GM23338 (cell line): ENCODE measurements at regions not wholly inside any gene's neighbourhood (a gene's known extent, or its start where the extent isn't known, plus 50 kb on each side); places are given as distances from the start of the nearest gene placed in this dataset.

Experiments used
- CREB1 ChIP-seq: fragments of 250-450 bp; sonication (Bioruptor Pico); IDR thresholded peaks from 2 replicates; pipeline ENCODE4 v1.5.0; 2020; ENCODE audit warnings: low read depth, mild to moderate bottlenecking, moderate library complexity
- CTCF ChIP-seq, 2 experiments: fragments of 200-600 bp in 1 of 2; sonication (generic) in 1 of 2; conservative IDR thresholded peaks; 2 replicates each; pipeline versions ENCODE4 v1.5.1 to v1.6.1; 2016 to 2017; ENCODE audit warnings: antibody characterized with exemption in 2 of 2, low read depth in 2 of 2, mild to moderate bottlenecking in 2 of 2, moderate library complexity in 1 of 2
- ETS1 ChIP-seq: IDR thresholded peaks from 2 replicates; pipeline ENCODE4 v1.6.1; 2016; ENCODE audit warnings: antibody characterized with exemption
- EZH2 ChIP-seq: fragments of 200-600 bp; sonication (generic); IDR thresholded peaks from one replicate; pipeline ENCODE4 v1.8.0; 2017; ENCODE audit warnings: antibody characterized with exemption, mild to moderate bottlenecking, low read depth; ENCODE audit not compliant: unreplicated experiment
- EZH2phosphoT487 ChIP-seq: fragments of 200-600 bp; sonication (generic); IDR thresholded peaks from one replicate; pipeline ENCODE4 v1.8.1; 2018; ENCODE audit warnings: antibody characterized with exemption; ENCODE audit not compliant: unreplicated experiment
- JUNB ChIP-seq: IDR thresholded peaks from one replicate; pipeline ENCODE4 v1.6.1; 2016; ENCODE audit warnings: antibody characterized with exemption; ENCODE audit not compliant: unreplicated experiment
- NANOG ChIP-seq: IDR thresholded peaks from 2 replicates; pipeline ENCODE4 v1.6.1; 2016; ENCODE audit warnings: antibody characterized with exemption, borderline replicate concordance
- POLR2AphosphoS5 ChIP-seq: IDR thresholded peaks from 2 replicates; pipeline ENCODE4 v1.6.1; 2016; ENCODE audit warnings: antibody characterized with exemption, low read depth
- REST ChIP-seq: IDR thresholded peaks from one replicate; pipeline ENCODE4 v1.6.1; 2018; ENCODE audit warnings: antibody characterized with exemption; ENCODE audit not compliant: unreplicated experiment
- STAT1 ChIP-seq: IDR thresholded peaks from one replicate; pipeline ENCODE4 v1.6.1; 2016; ENCODE audit warnings: antibody characterized with exemption; ENCODE audit not compliant: unreplicated experiment
- ZNF331 ChIP-seq: fragments of 250-450 bp; sonication (Bioruptor Pico); IDR thresholded peaks from 2 replicates; pipeline ENCODE4 v1.5.0; 2020; ENCODE audit warnings: low read depth, mild to moderate bottlenecking, moderate library complexity
- ZNF462 ChIP-seq: fragments of 250-450 bp; sonication (Bioruptor Pico); IDR thresholded peaks from 2 replicates; pipeline ENCODE4 v1.5.0; 2020; ENCODE audit warnings: mild to moderate bottlenecking, moderate library complexity

- TF ChIP-seq CTCF (conservative IDR thresholded peaks at IDR 0.05; ENCODE audit: low read depth in 2 of 2) (no peak), EZH2 (no peak), REST (no peak), NANOG (no peak), POLR2AphosphoS5 (no peak), JUNB (no peak), CREB1 (CRISPR knock-in tag) (no peak), STAT1 (no peak), ZNF331 (CRISPR knock-in tag) (no peak), EZH2phosphoT487 (no peak), ETS1 (no peak), ZNF462 (no peak)
Observed at GRCh38 chr21:41110161-41110560, 57.8 kb upstream of the BACE2 start.
